Posterior vena cava (tissue), 2 donors: ENCODE measurements at regions not wholly inside any gene's neighbourhood (a gene's known extent, or its start where the extent isn't known, plus 50 kb on each side); places are given as distances from the start of the nearest gene placed in this dataset.

Source experiments
- DNase-seq: peaks from one replicate; pipeline ENCODE4 v3.0.0-alpha.2; 2020; ENCODE audit warnings: low spot score
- intact Hi-C, 2 donors: fragments of 100-400 bp; cut with DNase I; formaldehyde crosslinking; loops; one replicate each; pipeline versions ENCODE4 v1.14.1 to v1.14.2; 2022 to 2023
- donor health status: DM: yes; HTN: yes; CAD: no.
- donor health status: DM: yes; HTN: yes; CAD: no.

- intact Hi-C loops, result no loop called here
- DNase-seq, result no peak
These were observed 677.9 kb downstream of the MATN1 start for GRCh38 chr1:30045304-30046090.

- DNase-seq, result no peak
- intact Hi-C loops, result no loop called here
These were observed 678.7 kb downstream of the MATN1 start for GRCh38 chr1:30044656-30045144.

GRCh38 chr1:30043731-30044408, 679.5 kb downstream of the MATN1 start:
- intact Hi-C loops, result no loop called here
- no peak for DNase-seq

- no peak for DNase-seq
- intact Hi-C loops, result no loop called here
These were observed 680.1 kb downstream of the MATN1 start for GRCh38 chr1:30043256-30043655.

- intact Hi-C loops, result no loop called here
- DNase-seq, result no peak
These were observed 680.8 kb downstream of the MATN1 start for GRCh38 chr1:30042438-30043147.

GRCh38 chr1:30041741-30042437, 681.5 kb downstream of the MATN1 start:
- DNase-seq, result no peak
- intact Hi-C loops, result no loop called here

GRCh38 chr1:30040081-30041019, 683.0 kb downstream of the MATN1 start:
- DNase-seq, result no peak

GRCh38 chr1:30039354-30040080, 683.9 kb downstream of the MATN1 start:
- no peak for DNase-seq
- intact Hi-C loops, result no loop called here

More at GRCh38 chr1:30040081-30041019, 683.0 kb downstream of the MATN1 start:
- intact Hi-C loops, result no loop called here

- intact Hi-C loops, result no loop called here
- no peak for DNase-seq
These were observed 685.0 kb downstream of the MATN1 start for GRCh38 chr1:30038134-30039025.

GRCh38 chr1:30037251-30038118, 685.9 kb downstream of the MATN1 start:
- DNase-seq, result no peak
- intact Hi-C loops, result no loop called here

- no peak for DNase-seq
- intact Hi-C loops, result no loop called here
These were observed 686.7 kb downstream of the MATN1 start for GRCh38 chr1:30036666-30037065.

GRCh38 chr1:30036229-30036547, 687.2 kb downstream of the MATN1 start:
- intact Hi-C loops, result no loop called here
- no peak for DNase-seq

GRCh38 chr1:30035522-30036228, 687.7 kb downstream of the MATN1 start:
- DNase-seq, result no peak

GRCh38 chr1:30034627-30035521, 688.5 kb downstream of the MATN1 start:
- intact Hi-C loops, result no loop called here
- DNase-seq, result no peak

More at GRCh38 chr1:30035522-30036228, 687.7 kb downstream of the MATN1 start:
- intact Hi-C loops, result no loop called here
